ENCODE measurements at regions not wholly inside any gene's neighbourhood (a gene's known extent, or its start where the extent isn't known, plus 50 kb on each side); places are given as distances from the start of the nearest gene placed in this dataset.

DNA sequence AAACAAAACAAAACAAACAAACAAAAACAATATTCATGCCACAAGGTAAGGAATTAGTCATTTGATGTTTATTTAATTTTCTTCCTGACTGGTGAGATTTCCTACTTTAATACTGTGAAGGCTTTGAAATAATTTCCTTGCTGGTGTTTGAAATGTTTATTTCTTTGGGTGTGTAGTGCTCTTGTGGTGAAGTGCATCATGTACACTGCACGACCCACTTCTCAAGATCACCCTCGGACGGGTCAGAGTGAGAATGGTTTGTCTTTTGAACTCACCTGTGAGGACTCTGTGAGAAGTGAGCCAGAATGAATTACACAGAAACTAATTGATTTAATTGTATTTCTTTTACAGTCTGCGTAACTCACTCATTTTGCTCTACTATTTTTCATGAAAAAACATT lies 1211.5 kb downstream of the SORCS1 start:
- no TSS peak for BruUV-seq (replicated peaks)
- Histone ChIP-seq H3K4me1 (ENCODE audit: control insufficient read depth, insufficient read depth, low read length) (no peaks in the 10 kb centered on the region), H3K9me3 (ENCODE audit: control insufficient read depth, insufficient read depth, low read depth, low read length) (no peaks in the 10 kb centered on the region), H3K4me3 (ENCODE audit: low read depth in 2 of 2, low read length in 2 of 2) (no peak overlapping the region), H3K36me3 (ENCODE audit: control insufficient read depth, insufficient read depth, low read length) (no peaks in the 10 kb centered on the region), H3K27me3 (ENCODE audit: control insufficient read depth, insufficient read depth, low read length) (no peaks in the 10 kb centered on the region; the same call in 1 of the 2 replicates), H3K27ac (ENCODE audit: low read length) (no peak overlapping the region)
- TF ChIP-seq TCF7L2 (IDR thresholded peaks at IDR 0.05; ENCODE audit: low read depth, low read length), result no peak
- TF ChIP-seq, protein P1, sequence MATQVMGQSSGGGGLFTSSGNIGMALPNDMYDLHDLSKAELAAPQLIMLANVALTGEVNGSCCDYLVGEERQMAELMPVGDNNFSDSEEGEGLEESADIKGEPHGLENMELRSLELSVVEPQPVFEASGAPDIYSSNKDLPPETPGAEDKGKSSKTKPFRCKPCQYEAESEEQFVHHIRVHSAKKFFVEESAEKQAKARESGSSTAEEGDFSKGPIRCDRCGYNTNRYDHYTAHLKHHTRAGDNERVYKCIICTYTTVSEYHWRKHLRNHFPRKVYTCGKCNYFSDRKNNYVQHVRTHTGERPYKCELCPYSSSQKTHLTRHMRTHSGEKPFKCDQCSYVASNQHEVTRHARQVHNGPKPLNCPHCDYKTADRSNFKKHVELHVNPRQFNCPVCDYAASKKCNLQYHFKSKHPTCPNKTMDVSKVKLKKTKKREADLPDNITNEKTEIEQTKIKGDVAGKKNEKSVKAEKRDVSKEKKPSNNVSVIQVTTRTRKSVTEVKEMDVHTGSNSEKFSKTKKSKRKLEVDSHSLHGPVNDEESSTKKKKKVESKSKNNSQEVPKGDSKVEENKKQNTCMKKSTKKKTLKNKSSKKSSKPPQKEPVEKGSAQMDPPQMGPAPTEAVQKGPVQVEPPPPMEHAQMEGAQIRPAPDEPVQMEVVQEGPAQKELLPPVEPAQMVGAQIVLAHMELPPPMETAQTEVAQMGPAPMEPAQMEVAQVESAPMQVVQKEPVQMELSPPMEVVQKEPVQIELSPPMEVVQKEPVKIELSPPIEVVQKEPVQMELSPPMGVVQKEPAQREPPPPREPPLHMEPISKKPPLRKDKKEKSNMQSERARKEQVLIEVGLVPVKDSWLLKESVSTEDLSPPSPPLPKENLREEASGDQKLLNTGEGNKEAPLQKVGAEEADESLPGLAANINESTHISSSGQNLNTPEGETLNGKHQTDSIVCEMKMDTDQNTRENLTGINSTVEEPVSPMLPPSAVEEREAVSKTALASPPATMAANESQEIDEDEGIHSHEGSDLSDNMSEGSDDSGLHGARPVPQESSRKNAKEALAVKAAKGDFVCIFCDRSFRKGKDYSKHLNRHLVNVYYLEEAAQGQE (IDR thresholded peaks at IDR 0.05; ENCODE audit: insufficient read depth in 1 of 2, low read depth in 2 of 2, low read length in 1 of 2), result no peak
- TF ChIP-seq SIN3A (IDR thresholded peaks at IDR 0.05; ENCODE audit: borderline replicate concordance, insufficient read depth, low read depth, low read length), result no peak
- no peak for TF ChIP-seq POLR2AphosphoS5 (IDR thresholded peaks at IDR 0.05; ENCODE audit: low read depth, low read length)
- TF ChIP-seq, protein P2, sequence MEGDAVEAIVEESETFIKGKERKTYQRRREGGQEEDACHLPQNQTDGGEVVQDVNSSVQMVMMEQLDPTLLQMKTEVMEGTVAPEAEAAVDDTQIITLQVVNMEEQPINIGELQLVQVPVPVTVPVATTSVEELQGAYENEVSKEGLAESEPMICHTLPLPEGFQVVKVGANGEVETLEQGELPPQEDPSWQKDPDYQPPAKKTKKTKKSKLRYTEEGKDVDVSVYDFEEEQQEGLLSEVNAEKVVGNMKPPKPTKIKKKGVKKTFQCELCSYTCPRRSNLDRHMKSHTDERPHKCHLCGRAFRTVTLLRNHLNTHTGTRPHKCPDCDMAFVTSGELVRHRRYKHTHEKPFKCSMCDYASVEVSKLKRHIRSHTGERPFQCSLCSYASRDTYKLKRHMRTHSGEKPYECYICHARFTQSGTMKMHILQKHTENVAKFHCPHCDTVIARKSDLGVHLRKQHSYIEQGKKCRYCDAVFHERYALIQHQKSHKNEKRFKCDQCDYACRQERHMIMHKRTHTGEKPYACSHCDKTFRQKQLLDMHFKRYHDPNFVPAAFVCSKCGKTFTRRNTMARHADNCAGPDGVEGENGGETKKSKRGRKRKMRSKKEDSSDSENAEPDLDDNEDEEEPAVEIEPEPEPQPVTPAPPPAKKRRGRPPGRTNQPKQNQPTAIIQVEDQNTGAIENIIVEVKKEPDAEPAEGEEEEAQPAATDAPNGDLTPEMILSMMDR (IDR thresholded peaks at IDR 0.05), result no peak
- ATAC-seq, result no peak
- CTCF ChIA-PET, result no interaction called here
- DNase-seq (ENCODE audit: low read depth, low spot score), result no peak
- intact Hi-C loops (cut with micrococcal nuclease; ENCODE audit: unreplicated experiment) (no loop called here), in situ Hi-C loops (cut with HindIII; ENCODE audit: low pct_unique_long_range_greater_than_20kb, low sequenced_read_pairs) (no loop called here)
- POLR2A ChIA-PET, result no interaction called here

DNA sequence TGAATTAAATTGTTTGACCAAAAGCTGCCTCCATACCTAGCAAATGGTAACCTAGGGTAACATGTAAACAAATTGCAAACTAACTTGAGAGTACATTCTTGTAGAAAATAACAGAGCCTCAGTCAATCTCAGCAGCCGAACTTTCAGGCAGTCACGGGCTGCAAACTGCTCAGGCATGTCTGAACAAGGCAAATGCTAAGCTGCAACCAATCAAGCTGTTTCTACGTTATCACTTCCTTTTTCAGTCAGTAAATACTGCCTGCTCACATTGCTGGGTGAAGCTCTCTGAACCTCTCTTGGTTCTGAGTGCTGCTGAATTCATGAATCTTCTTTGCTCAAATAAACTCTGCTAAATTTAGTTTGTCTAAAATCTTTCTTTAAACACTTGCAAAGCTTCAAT lies 1212.4 kb downstream of the SORCS1 start:
- no peaks in the 10 kb centered on the region for H3K36me3 ChIP-seq (ENCODE audit: control insufficient read depth, insufficient read depth, low read length)
- TF ChIP-seq SIN3A (IDR thresholded peaks at IDR 0.05; ENCODE audit: borderline replicate concordance, insufficient read depth, low read depth, low read length) (no peak), POLR2AphosphoS5 (IDR thresholded peaks at IDR 0.05; ENCODE audit: low read depth, low read length) (no peak), TCF7L2 (IDR thresholded peaks at IDR 0.05; ENCODE audit: low read depth, low read length) (no peak)
- TF ChIP-seq, protein P2 (IDR thresholded peaks at IDR 0.05), result no peak
- TF ChIP-seq, protein P1 (IDR thresholded peaks at IDR 0.05; ENCODE audit: insufficient read depth in 1 of 2, low read depth in 2 of 2, low read length in 1 of 2), result no peak
- BruUV-seq (replicated peaks), result no TSS peak
- no peak overlapping the region for H3K27ac ChIP-seq (ENCODE audit: low read length)
- POLR2A ChIA-PET, result interaction anchor here (0.6 kb wide), 1 partner anchor 222 kb away, joined by 5 read pairs; no protein-coding TSS in a partner anchor
- in situ Hi-C loops (cut with HindIII; ENCODE audit: low pct_unique_long_range_greater_than_20kb, low sequenced_read_pairs) (no loop called here), intact Hi-C loops (cut with micrococcal nuclease; ENCODE audit: unreplicated experiment) (no loop called here)
- H3K9me3 ChIP-seq (ENCODE audit: control insufficient read depth, insufficient read depth, low read depth, low read length), result no peaks in the 10 kb centered on the region
- H3K4me3 ChIP-seq (ENCODE audit: low read depth in 2 of 2, low read length in 2 of 2), result no peak overlapping the region
- CTCF ChIA-PET, result no interaction called here
- DNase-seq (ENCODE audit: low read depth, low spot score) (no peak), ATAC-seq (no peak)
- no peaks in the 10 kb centered on the region; the same call in 1 of the 2 replicates for H3K27me3 ChIP-seq (ENCODE audit: control insufficient read depth, insufficient read depth, low read length)
- no peaks in the 10 kb centered on the region for H3K4me1 ChIP-seq (ENCODE audit: control insufficient read depth, insufficient read depth, low read length)

All from Panc1 (cell line).